ENCODE measurements at regions not wholly inside any gene's neighbourhood (a gene's known extent, or its start where the extent isn't known, plus 50 kb on each side); places are given as distances from the start of the nearest gene placed in this dataset.

DNA sequence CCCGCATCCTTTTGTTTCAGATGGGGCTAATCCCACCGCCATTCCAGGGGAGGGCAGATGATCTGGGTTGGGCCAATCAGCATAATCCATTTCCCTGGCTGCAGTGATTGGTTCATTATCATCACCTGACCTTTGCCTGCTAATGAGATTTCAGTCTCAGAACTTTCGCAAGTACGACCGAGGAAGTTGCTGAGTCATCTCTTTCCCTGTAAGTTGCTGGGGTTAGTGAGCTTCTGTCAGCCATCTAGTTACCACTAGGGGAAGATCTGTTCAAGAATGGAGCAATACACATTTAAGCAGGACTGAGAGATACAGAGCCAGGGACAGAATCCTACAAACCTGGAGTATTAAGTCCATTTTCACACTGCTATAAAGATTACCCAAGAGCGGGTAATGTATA lies 65.3 kb upstream of the NUDT7 start:
- TF ChIP-seq CTCF (IDR thresholded peaks at IDR 0.05; ENCODE audit: low read length) (no peak), EZH2phosphoT487 (IDR thresholded peaks at IDR 0.05; ENCODE audit: low read length) (no peak)
